GM23248 (cell line): ENCODE measurements at regions not wholly inside any gene's neighbourhood (a gene's known extent, or its start where the extent isn't known, plus 50 kb on each side); places are given as distances from the start of the nearest gene placed in this dataset.
"Not testable (repeated sequence)": the region's sequence is repeated elsewhere in the genome, so short reads cannot be mapped to it uniquely, and the experiment has no call there.

ENCODE experiments used
- DNase-seq: peaks from one replicate; pipeline ENCODE4 v3.0.0-alpha.2; 2015
- H2AFZ ChIP-seq: fragments of 200-600 bp; sonication (generic); 2 replicates; pipeline ENCODE4 v1.6.1; 2016; ENCODE audit warnings: antibody characterized with exemption
- H3F3A ChIP-seq: fragments of 200-600 bp; sonication (generic); 2 replicates; pipeline ENCODE4 v1.6.1; 2016; ENCODE audit warnings: mild to moderate bottlenecking, antibody characterized with exemption, mixed run types; ENCODE audit not compliant: insufficient read depth
- H3K27ac ChIP-seq: fragments of 200-600 bp; sonication (generic); 2 replicates; pipeline ENCODE4 v1.5.1; 2016; ENCODE audit warnings: mild to moderate bottlenecking
- H3K27me3 ChIP-seq: fragments of 200-600 bp; sonication (generic); replicated peaks from 2 replicates; pipeline ENCODE4 v1.6.1; 2016; ENCODE audit warnings: mild to moderate bottlenecking; ENCODE audit not compliant: insufficient read depth
- H3K36me3 ChIP-seq: fragments of 200-600 bp; sonication (generic); 2 replicates; pipeline ENCODE4 v1.6.1; 2016; ENCODE audit warnings: low read depth, mild to moderate bottlenecking
- H3K4me1 ChIP-seq: fragments of 200-600 bp; sonication (generic); 2 replicates; pipeline ENCODE4 v1.6.1; 2016; ENCODE audit warnings: mild to moderate bottlenecking; ENCODE audit not compliant: insufficient read depth
- H3K4me2 ChIP-seq: fragments of 200-600 bp; sonication (generic); one replicate; pipeline ENCODE4 v1.6.1; 2016; ENCODE audit warnings: mild to moderate bottlenecking; ENCODE audit not compliant: unreplicated experiment
- H3K4me3 ChIP-seq: fragments of 200-600 bp; sonication (generic); 2 replicates; pipeline ENCODE4 v1.5.1; 2016; ENCODE audit warnings: mild to moderate bottlenecking
- H3K79me2 ChIP-seq: fragments of 200-600 bp; sonication (generic); 2 replicates; pipeline ENCODE4 v1.6.1; 2016; ENCODE audit warnings: mild to moderate bottlenecking; ENCODE audit not compliant: insufficient read depth
- H3K9ac ChIP-seq: fragments of 200-600 bp; sonication (generic); 2 replicates; pipeline ENCODE4 v1.6.1; 2016; ENCODE audit warnings: mild to moderate bottlenecking
- H3K9me2 ChIP-seq: fragments of 200-600 bp; sonication (generic); 2 replicates; pipeline ENCODE4 v1.6.1; 2016; ENCODE audit warnings: mixed run types, mild to moderate bottlenecking, moderate library complexity; ENCODE audit not compliant: insufficient read depth
- H3K9me3 ChIP-seq: fragments of 200-600 bp; sonication (generic); one replicate; pipeline ENCODE4 v1.6.1; 2017; ENCODE audit warnings: low read depth
- H4K20me1 ChIP-seq: fragments of 200-600 bp; sonication (generic); 2 replicates; pipeline ENCODE4 v1.6.0; 2016; ENCODE audit not compliant: insufficient read depth
- EZH2 ChIP-seq: fragments of 200-600 bp; sonication (generic); IDR thresholded peaks from 2 replicates; pipeline ENCODE4 v1.6.1; 2018; ENCODE audit warnings: antibody characterized with exemption, mild to moderate bottlenecking; ENCODE audit not compliant: insufficient read depth, poor library complexity, severe bottlenecking
- EZH2phosphoT487 ChIP-seq: fragments of 200-600 bp; sonication (generic); IDR thresholded peaks from 2 replicates; pipeline ENCODE4 v1.6.1; 2018; ENCODE audit warnings: antibody characterized with exemption, moderate library complexity, mild to moderate bottlenecking, low read depth; ENCODE audit not compliant: insufficient read depth
- WGBS, 2 experiments: methylation state at CpG; one replicate each; pipeline ENCODE4 v1.1.6; 2015 to 2017; ENCODE audit warnings: low lambda C conversion rate in 2 of 2, low coverage in 1 of 2; ENCODE audit errors: missing lambda C conversion rate in 2 of 2; 5-methylcytosine and 5-hydroxymethylcytosine counted together
- in situ Hi-C: fragments of 300-500 bp; cut with MboI; formaldehyde crosslinking; loops from 2 replicates; pipeline ENCODE4 v1.15.0; 2020

DNA sequence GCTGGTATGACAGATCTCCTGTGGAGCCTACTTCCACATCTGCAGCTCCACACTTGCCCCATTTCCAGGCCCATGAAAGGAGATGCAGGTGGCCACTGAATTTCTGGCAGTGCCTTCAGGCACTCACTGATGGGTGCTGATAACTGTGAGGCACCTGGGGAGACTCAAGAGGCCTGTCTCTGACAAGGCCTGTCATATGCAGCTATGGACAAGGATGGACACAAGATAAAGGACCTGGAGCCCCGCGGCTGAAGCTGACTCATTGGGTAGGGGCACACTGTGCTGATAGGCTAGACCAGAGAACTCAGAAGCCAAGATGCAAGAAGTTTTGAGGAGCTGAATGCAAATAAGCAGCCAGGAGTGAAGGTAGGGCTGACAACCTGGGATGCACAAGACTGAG is 81.0 kb upstream of the LRFN2 start:
- Histone ChIP-seq H4K20me1 (no peaks in the 10 kb centered on the region), H3K9me3 (no peaks in the 10 kb centered on the region), H3K9me2 (no peaks in the 10 kb centered on the region), H3K4me1 (no peaks in the 10 kb centered on the region), H3K36me3 (no peaks in the 10 kb centered on the region), H3K9ac (no peak overlapping the region), H3F3A (no peaks in the 10 kb centered on the region), H3K79me2 (no peaks in the 10 kb centered on the region), H3K27me3 (peaks cover 4% of the 10 kb centered on the region), H3K4me3 (no peak overlapping the region), H3K27ac (no peak overlapping the region), H2AFZ (no peak overlapping the region), H3K4me2 (no peak overlapping the region)
- no peak for DNase-seq
- WGBS, 2 experiments, result 54 to 85% methylated on average over 2 of the region's 2 CpGs
- no peak for TF ChIP-seq EZH2phosphoT487
- in situ Hi-C loops, result no loop called here

DNA sequence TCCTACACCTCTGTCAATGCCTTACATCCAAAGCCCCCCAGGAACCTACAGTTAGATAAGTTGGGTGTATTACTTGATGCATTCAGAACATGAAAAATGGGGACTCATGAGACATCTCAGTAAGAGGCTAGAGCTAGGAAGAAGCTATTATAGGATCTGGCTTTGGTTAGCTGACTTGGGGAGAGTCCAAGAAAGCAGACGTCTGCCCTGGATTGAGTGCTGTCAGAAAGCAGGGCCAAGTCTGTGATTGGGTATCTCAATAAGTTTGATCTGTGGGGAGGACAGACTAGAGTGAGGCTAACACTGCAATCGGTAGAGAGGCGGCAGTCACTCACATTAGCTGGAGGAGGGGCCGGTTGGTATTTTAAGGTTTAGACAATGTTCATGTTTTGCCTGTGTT is 79.4 kb upstream of the LRFN2 start:
- Histone ChIP-seq H3F3A (no peaks in the 10 kb centered on the region), H3K4me2 (no peak overlapping the region), H2AFZ (no peak overlapping the region), H3K79me2 (no peaks in the 10 kb centered on the region), H3K9ac (no peak overlapping the region), H4K20me1 (no peaks in the 10 kb centered on the region), H3K9me2 (no peaks in the 10 kb centered on the region), H3K36me3 (no peaks in the 10 kb centered on the region), H3K27ac (no peak overlapping the region), H3K27me3 (no peaks in the 10 kb centered on the region), H3K4me3 (no peak overlapping the region), H3K9me3 (no peaks in the 10 kb centered on the region), H3K4me1 (no peaks in the 10 kb centered on the region)
- WGBS, 2 experiments, result 0 to 1% methylated on average over 4 of the region's 4 CpGs
- TF ChIP-seq EZH2 (no peak), EZH2phosphoT487 (no peak)
- DNase-seq, result no peak
- in situ Hi-C loops, result no loop called here

DNA sequence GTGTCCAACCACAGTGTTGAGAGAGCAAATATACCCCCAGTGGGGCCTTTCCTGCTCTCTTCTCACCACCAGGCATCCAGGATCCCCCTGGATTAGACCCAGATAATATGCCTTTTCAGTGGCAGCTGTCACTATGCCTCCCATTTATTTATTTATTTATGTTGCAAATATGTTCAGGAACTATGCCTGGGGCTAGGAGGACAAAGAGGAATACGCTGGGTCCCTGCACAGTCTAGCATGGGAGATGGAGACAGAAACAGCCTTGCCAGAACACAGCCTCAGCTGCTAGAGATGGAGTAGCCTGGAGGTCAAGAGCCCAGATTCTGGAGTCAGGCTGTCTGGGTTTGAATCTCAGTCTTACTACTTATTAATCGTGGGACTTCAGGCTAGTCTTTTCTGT is 74.6 kb upstream of the LRFN2 start:
- Histone ChIP-seq H4K20me1 (no peaks in the 10 kb centered on the region), H3K4me3 (no peak overlapping the region), H3F3A (no peaks in the 10 kb centered on the region), H2AFZ (no peak overlapping the region), H3K4me1 (no peaks in the 10 kb centered on the region), H3K9me3 (no peaks in the 10 kb centered on the region), H3K9ac (no peak overlapping the region), H3K27ac (no peak overlapping the region), H3K27me3 (no peaks in the 10 kb centered on the region), H3K4me2 (no peak overlapping the region), H3K36me3 (no peaks in the 10 kb centered on the region), H3K9me2 (no peaks in the 10 kb centered on the region), H3K79me2 (no peaks in the 10 kb centered on the region)
- no peak for DNase-seq
- WGBS, 2 experiments, result 34% methylated on average over 2 of the region's 2 CpGs
- no peak for TF ChIP-seq EZH2phosphoT487
- no peak for TF ChIP-seq EZH2
- in situ Hi-C loops, result no loop called here

DNA sequence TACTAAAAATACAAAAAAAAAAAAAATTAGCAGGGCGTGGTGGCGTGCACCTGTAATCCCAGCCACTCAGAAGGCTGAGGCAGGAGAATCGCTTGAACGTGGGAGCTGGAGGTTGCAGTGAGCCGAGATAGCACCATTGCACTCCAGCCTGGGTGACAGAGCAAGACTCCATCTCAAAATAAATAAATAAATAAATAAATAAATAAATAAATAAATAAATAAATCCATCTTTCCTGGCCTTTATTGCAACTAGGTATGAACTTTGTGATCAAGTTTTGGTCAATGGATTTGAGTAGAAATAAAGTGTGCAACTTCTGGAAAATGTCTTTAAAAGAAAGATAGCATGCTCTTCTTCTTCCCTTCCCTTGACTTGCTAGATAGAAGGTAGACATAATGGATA is 69.6 kb upstream of the LRFN2 start:
- H3K4me1 ChIP-seq, DNase-seq, H3K36me3 ChIP-seq, H3K27me3 ChIP-seq, in situ Hi-C loops, H3K4me2 ChIP-seq, H3K9me2 ChIP-seq, H4K20me1 ChIP-seq, H3F3A ChIP-seq, H3K79me2 ChIP-seq, H3K9me3 ChIP-seq, H3K9ac ChIP-seq, H3K4me3 ChIP-seq, H2AFZ ChIP-seq, H3K27ac ChIP-seq: not testable (repeated sequence)
- WGBS, 2 experiments, result 59 to 69% methylated on average over 5 of the region's 5 CpGs

DNA sequence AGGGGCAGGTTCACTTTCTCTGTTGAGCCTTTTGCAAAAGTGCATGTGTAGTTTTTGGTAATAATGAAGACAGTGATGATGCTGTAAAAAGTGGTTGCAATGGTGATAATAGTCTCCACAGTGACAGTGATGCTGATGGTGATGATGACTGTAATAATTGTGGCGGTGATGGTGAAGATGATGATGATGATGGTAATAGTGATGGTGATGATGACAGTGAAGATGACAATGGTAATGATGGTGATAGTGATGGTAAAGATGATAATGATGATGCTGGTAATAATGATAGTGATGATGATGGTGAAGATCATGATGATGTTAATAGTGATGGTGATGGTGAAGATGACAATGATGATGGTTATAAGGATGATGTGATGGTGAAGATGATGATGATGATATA is 67.7 kb upstream of the LRFN2 start:
- Histone ChIP-seq H3K9me3 (no peaks in the 10 kb centered on the region), H3K4me2 (no peak overlapping the region), H3K79me2 (no peaks in the 10 kb centered on the region), H3K27me3 (0 out of 2 replicates have a peak, but pooled peaks cover 3% of the 10 kb centered on the region), H3K36me3 (no peaks in the 10 kb centered on the region), H2AFZ (no peak overlapping the region), H3K9me2 (no peaks in the 10 kb centered on the region), H4K20me1 (no peaks in the 10 kb centered on the region), H3K4me3 (no peak overlapping the region), H3F3A (no peaks in the 10 kb centered on the region), H3K27ac (no peak overlapping the region), H3K4me1 (no peaks in the 10 kb centered on the region), H3K9ac (no peak overlapping the region)
- WGBS, 2 experiments, result 62 to 71% methylated on average over 1 of the region's 1 CpG
- in situ Hi-C loops, result no loop called here
- TF ChIP-seq EZH2phosphoT487 (no peak), EZH2 (no peak)
- DNase-seq, result no peak
